OCI-LY3 (cell line): ENCODE measurements at regions not wholly inside any gene's neighbourhood (a gene's known extent, or its start where the extent isn't known, plus 50 kb on each side); places are given as distances from the start of the nearest gene placed in this dataset.

Source experiments
- CTCF ChIP-seq: fragments of 200-600, 300-600 bp; sonication (generic); IDR thresholded peaks from 2 replicates; pipeline ENCODE4 v1.5.1; 2014; ENCODE audit warnings: antibody characterized with exemption, low read length, low read depth
- EZH2phosphoT487 ChIP-seq: fragments of 200-600 bp; shearing (Covaris generic); IDR thresholded peaks from 2 replicates; pipeline ENCODE4 v1.6.1; 2018; ENCODE audit warnings: antibody characterized with exemption, mixed run types, low read depth

GRCh38 chr21:15311510-15311909 is 246.7 kb upstream of the NRIP1 start:
- TF ChIP-seq CTCF, result no peak
- no peak for TF ChIP-seq EZH2phosphoT487
